CD4-positive, alpha-beta memory T cell (primary cell): ENCODE measurements at regions not wholly inside any gene's neighbourhood (a gene's known extent, or its start where the extent isn't known, plus 50 kb on each side); places are given as distances from the start of the nearest gene placed in this dataset.
A peak's percentile ranks its signal among the peaks of the same experiment; 100 is the strongest.
"Not testable (repeated sequence)": the region's sequence is repeated elsewhere in the genome, so short reads cannot be mapped to it uniquely, and the experiment has no call there.

Source experiments
- CTCF ChIA-PET: fragments of 350-600 bp; sonication (Branson Sonifier 250); formaldehyde crosslinking; loops from one replicate; lab custom pipeline; 2021; ENCODE audit warnings: inconsistent platforms; ENCODE audit not compliant: partially characterized antibody; lab: Charles Lee
- POLR2A ChIA-PET: fragments of 350-600 bp; sonication (Branson Sonifier 250); formaldehyde crosslinking; loops from one replicate; lab custom pipeline; 2021; ENCODE audit not compliant: partially characterized antibody; lab: Charles Lee
- DNase-seq, 5 donors: peaks; one replicate each; pipeline versions ENCODE4 v3.0.0 to v3.0.0-alpha.2; 2020 to 2022; ENCODE audit warnings: mixed read lengths in 1 of 5
- H3K27ac ChIP-seq: one replicate; pipeline ENCODE4 v1.7.0; 2013; ENCODE audit warnings: low read depth, low read length
- H3K27me3 ChIP-seq: 2 replicates; pipeline ENCODE4 v1.7.0; 2013; ENCODE audit warnings: mild to moderate bottlenecking, low read length, moderate library complexity; ENCODE audit not compliant: insufficient read depth
- H3K36me3 ChIP-seq: 2 replicates; pipeline ENCODE4 v1.7.0; 2013; ENCODE audit warnings: mild to moderate bottlenecking, low read length, moderate library complexity; ENCODE audit not compliant: insufficient read depth
- H3K4me1 ChIP-seq: 2 replicates; pipeline ENCODE4 v1.7.0; 2013; ENCODE audit warnings: mild to moderate bottlenecking, low read length, moderate library complexity; ENCODE audit not compliant: insufficient read depth
- H3K4me3 ChIP-seq, 2 donors: one replicate each; pipeline ENCODE4 v1.7.0; 2013; ENCODE audit warnings: low read length in 2 of 2, mild to moderate bottlenecking in 1 of 2
- H3K9me3 ChIP-seq, 2 donors: one replicate each; pipeline ENCODE4 v1.7.0; 2013; ENCODE audit warnings: low read length in 2 of 2, control low read depth in 1 of 2; ENCODE audit not compliant: control insufficient read depth in 1 of 2
- H3K27ac Mint-ChIP-seq, 7 donors: one replicate each; pipeline ENCODE4 v1.8.0; 2020 to 2021; ENCODE audit warnings: mixed read lengths in 7 of 7, mild to moderate bottlenecking in 6 of 7, inconsistent platforms in 3 of 7, moderate library complexity in 3 of 7
- H3K27me3 Mint-ChIP-seq, 2 donors: one replicate each; pipeline ENCODE4 v1.8.0; 2020 to 2021; ENCODE audit warnings: mixed read lengths in 2 of 2
- H3K36me3 Mint-ChIP-seq, 2 donors: one replicate each; pipeline ENCODE4 v1.8.0; 2020 to 2021; ENCODE audit warnings: mixed read lengths in 2 of 2, inconsistent platforms in 1 of 2, mild to moderate bottlenecking in 1 of 2
- H3K4me1 Mint-ChIP-seq, 4 donors: one replicate each; pipeline ENCODE4 v1.8.0; 2020 to 2021; ENCODE audit warnings: mixed read lengths in 4 of 4, mild to moderate bottlenecking in 1 of 4
- H3K4me3 Mint-ChIP-seq, 8 donors: one replicate each; pipeline ENCODE4 v1.8.0; 2020 to 2021; ENCODE audit warnings: mixed read lengths in 8 of 8, mild to moderate bottlenecking in 7 of 8, moderate library complexity in 6 of 8, inconsistent platforms in 3 of 8
- H3K9me3 Mint-ChIP-seq, 8 donors: one replicate each; pipeline ENCODE4 v1.8.0; 2020 to 2021; ENCODE audit warnings: mixed read lengths in 8 of 8, mild to moderate bottlenecking in 5 of 8, inconsistent platforms in 3 of 8, moderate library complexity in 1 of 8
- intact Hi-C: fragments of 100-400 bp; cut with micrococcal nuclease; formaldehyde crosslinking; loops from one replicate; pipeline ENCODE4 v1.15.1; 2023

- DNase-seq, H3K36me3 ChIP-seq, H3K27ac ChIP-seq, intact Hi-C loops, CTCF ChIA-PET, H3K4me1 ChIP-seq, H3K4me1 Mint-ChIP-seq, H3K9me3 Mint-ChIP-seq, H3K9me3 ChIP-seq, H3K36me3 Mint-ChIP-seq, H3K4me3 ChIP-seq, H3K27me3 ChIP-seq, H3K27me3 Mint-ChIP-seq, H3K4me3 Mint-ChIP-seq, POLR2A ChIA-PET, H3K27ac Mint-ChIP-seq: not testable (repeated sequence)
These were observed 116.1 kb upstream of the GJE1 start for GRCh38 chr6:142016666-142017065.

- H3K4me3 ChIP-seq, H3K27ac Mint-ChIP-seq, DNase-seq, H3K27me3 ChIP-seq, H3K36me3 ChIP-seq, H3K9me3 ChIP-seq, intact Hi-C loops, H3K36me3 Mint-ChIP-seq, CTCF ChIA-PET, H3K4me3 Mint-ChIP-seq, POLR2A ChIA-PET, H3K27me3 Mint-ChIP-seq, H3K4me1 ChIP-seq, H3K27ac ChIP-seq, H3K4me1 Mint-ChIP-seq, H3K9me3 Mint-ChIP-seq: not testable (repeated sequence)
These were observed 117.3 kb upstream of the GJE1 start for GRCh38 chr6:142015463-142015862.

GRCh38 chr6:142015011-142015410 is 117.7 kb upstream of the GJE1 start:
- Histone ChIP-seq H3K27ac (no peak overlapping the region), H3K27me3 (no peaks in the 10 kb centered on the region), H3K4me3 (no peak overlapping the region), H3K4me1 (no peaks in the 10 kb centered on the region), H3K36me3 (no peaks in the 10 kb centered on the region), H3K9me3 (no peaks in the 10 kb centered on the region)
- peaks cover 3 to 4% of the 10 kb centered on the region in 2 donors for H3K27me3 Mint-ChIP-seq
- H3K27ac Mint-ChIP-seq: peak overlapping the region in 1 of 7 donors; percentile 1
- peaks cover 0 to 2% (median 0%) of the 10 kb centered on the region in 4 donors for H3K4me1 Mint-ChIP-seq
- intact Hi-C loops: no loop called here
- ChIA-PET CTCF (no interaction called here), POLR2A (no interaction called here)
- H3K36me3 Mint-ChIP-seq: no peaks in the 10 kb centered on the region
- no peaks in the 10 kb centered on the region for H3K9me3 Mint-ChIP-seq
- H3K4me3 Mint-ChIP-seq: no peak overlapping the region
- no peak for DNase-seq

GRCh38 chr6:142014515-142014914 is 118.2 kb upstream of the GJE1 start:
- ChIA-PET CTCF (no interaction called here), POLR2A (no interaction called here)
- Mint-ChIP-seq H3K4me1 (peaks cover 0 to 2% (median 0%) of the 10 kb centered on the region in 4 donors), H3K36me3 (no peaks in the 10 kb centered on the region), H3K9me3 (no peaks in the 10 kb centered on the region), H3K4me3 (no peak overlapping the region), H3K27me3 (peaks cover 3 to 4% of the 10 kb centered on the region in 2 donors), H3K27ac (no peak overlapping the region)
- H3K36me3 ChIP-seq: no peaks in the 10 kb centered on the region
- intact Hi-C loops: no loop called here
- no peak for DNase-seq
- no peaks in the 10 kb centered on the region for H3K9me3 ChIP-seq
- no peaks in the 10 kb centered on the region for H3K27me3 ChIP-seq
- no peaks in the 10 kb centered on the region for H3K4me1 ChIP-seq
- no peak overlapping the region for H3K27ac ChIP-seq
- H3K4me3 ChIP-seq: no peak overlapping the region

- Histone ChIP-seq H3K27ac (no peak overlapping the region), H3K36me3 (no peaks in the 10 kb centered on the region), H3K27me3 (no peaks in the 10 kb centered on the region), H3K4me3 (no peak overlapping the region), H3K9me3 (no peaks in the 10 kb centered on the region), H3K4me1 (no peaks in the 10 kb centered on the region)
- Mint-ChIP-seq H3K27ac (no peak overlapping the region), H3K9me3 (no peaks in the 10 kb centered on the region), H3K27me3 (peaks cover 3 to 4% of the 10 kb centered on the region in 2 donors), H3K4me1 (peaks cover 0 to 2% (median 0%) of the 10 kb centered on the region in 4 donors), H3K4me3 (no peak overlapping the region), H3K36me3 (no peaks in the 10 kb centered on the region)
- ChIA-PET POLR2A (no interaction called here), CTCF (no interaction called here)
- no peak for DNase-seq
- intact Hi-C loops: no loop called here
These were observed 118.7 kb upstream of the GJE1 start for GRCh38 chr6:142013875-142014495.

- Histone ChIP-seq H3K4me1 (no peaks in the 10 kb centered on the region), H3K36me3 (no peaks in the 10 kb centered on the region), H3K9me3 (no peaks in the 10 kb centered on the region), H3K27ac (no peak overlapping the region), H3K27me3 (no peaks in the 10 kb centered on the region), H3K4me3 (no peak overlapping the region)
- POLR2A ChIA-PET: no interaction called here
- Mint-ChIP-seq H3K27ac (no peak overlapping the region), H3K9me3 (no peaks in the 10 kb centered on the region), H3K4me3 (no peak overlapping the region), H3K36me3 (no peaks in the 10 kb centered on the region), H3K4me1 (peaks cover 0 to 2% (median 0%) of the 10 kb centered on the region in 4 donors), H3K27me3 (peaks cover 2 to 4% of the 10 kb centered on the region in 2 donors)
- CTCF ChIA-PET: no interaction called here
- DNase-seq: no peak
- intact Hi-C loops: no loop called here
These were observed 119.4 kb upstream of the GJE1 start for GRCh38 chr6:142013287-142013686.

- H3K27ac ChIP-seq: no peak overlapping the region
- no peak overlapping the region for H3K27ac Mint-ChIP-seq
- H3K27me3 ChIP-seq: no peaks in the 10 kb centered on the region
- H3K36me3 Mint-ChIP-seq: no peaks in the 10 kb centered on the region
- intact Hi-C loops: no loop called here
- H3K36me3 ChIP-seq: no peaks in the 10 kb centered on the region
- H3K9me3 Mint-ChIP-seq: peaks cover 0 to 4% (median 0%) of the 10 kb centered on the region in 8 donors
- peaks cover 0 to 2% (median 0%) of the 10 kb centered on the region in 4 donors for H3K4me1 Mint-ChIP-seq
- H3K4me3 Mint-ChIP-seq: no peak overlapping the region
- H3K27me3 Mint-ChIP-seq: peaks cover 2% of the 10 kb centered on the region in 2 donors
- no peaks in the 10 kb centered on the region for H3K4me1 ChIP-seq
- ChIA-PET POLR2A (no interaction called here), CTCF (no interaction called here)
- no peaks in the 10 kb centered on the region for H3K9me3 ChIP-seq
- no peak for DNase-seq
- no peak overlapping the region for H3K4me3 ChIP-seq
These were observed 121.0 kb upstream of the GJE1 start for GRCh38 chr6:142011775-142012174.
